ENCODE measurements at regions not wholly inside any gene's neighbourhood (a gene's known extent, or its start where the extent isn't known, plus 50 kb on each side); places are given as distances from the start of the nearest gene placed in this dataset.
"Not testable (repeated sequence)": the region's sequence is repeated elsewhere in the genome, so short reads cannot be mapped to it uniquely, and the experiment has no call there.

DNA sequence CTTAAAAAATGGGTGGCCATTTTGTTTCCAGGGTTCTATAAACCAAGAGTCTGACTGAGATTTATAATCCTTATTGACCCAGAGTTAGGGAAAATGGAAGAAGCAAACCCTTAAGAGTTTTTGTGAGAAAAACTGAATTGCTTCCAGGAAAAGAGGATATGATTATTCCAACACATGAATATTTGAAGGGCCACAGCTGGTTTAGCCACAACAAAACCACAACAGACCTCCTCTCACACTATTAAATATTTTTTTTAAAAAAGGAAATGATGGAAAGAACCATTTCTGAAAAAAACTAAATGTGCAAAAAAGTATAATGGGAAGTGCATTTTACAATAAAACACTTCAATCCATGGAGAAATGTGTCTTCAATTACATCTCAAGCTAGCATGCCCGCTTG, 182.7 kb downstream of the ETAA1 start:
- H3K4me3 ChIP-seq (ENCODE audit: low read depth, low read length) = no peak overlapping the region
- in situ Hi-C loops (cut with HindIII; ENCODE audit: low sequenced_read_pairs) = no loop called here
- TF ChIP-seq, protein P1, sequence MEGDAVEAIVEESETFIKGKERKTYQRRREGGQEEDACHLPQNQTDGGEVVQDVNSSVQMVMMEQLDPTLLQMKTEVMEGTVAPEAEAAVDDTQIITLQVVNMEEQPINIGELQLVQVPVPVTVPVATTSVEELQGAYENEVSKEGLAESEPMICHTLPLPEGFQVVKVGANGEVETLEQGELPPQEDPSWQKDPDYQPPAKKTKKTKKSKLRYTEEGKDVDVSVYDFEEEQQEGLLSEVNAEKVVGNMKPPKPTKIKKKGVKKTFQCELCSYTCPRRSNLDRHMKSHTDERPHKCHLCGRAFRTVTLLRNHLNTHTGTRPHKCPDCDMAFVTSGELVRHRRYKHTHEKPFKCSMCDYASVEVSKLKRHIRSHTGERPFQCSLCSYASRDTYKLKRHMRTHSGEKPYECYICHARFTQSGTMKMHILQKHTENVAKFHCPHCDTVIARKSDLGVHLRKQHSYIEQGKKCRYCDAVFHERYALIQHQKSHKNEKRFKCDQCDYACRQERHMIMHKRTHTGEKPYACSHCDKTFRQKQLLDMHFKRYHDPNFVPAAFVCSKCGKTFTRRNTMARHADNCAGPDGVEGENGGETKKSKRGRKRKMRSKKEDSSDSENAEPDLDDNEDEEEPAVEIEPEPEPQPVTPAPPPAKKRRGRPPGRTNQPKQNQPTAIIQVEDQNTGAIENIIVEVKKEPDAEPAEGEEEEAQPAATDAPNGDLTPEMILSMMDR (IDR thresholded peaks at IDR 0.05; ENCODE audit: low read depth, low read length, missing control alignments) = no peak
- DNase-seq (ENCODE audit: low read depth) = no peak

DNA sequence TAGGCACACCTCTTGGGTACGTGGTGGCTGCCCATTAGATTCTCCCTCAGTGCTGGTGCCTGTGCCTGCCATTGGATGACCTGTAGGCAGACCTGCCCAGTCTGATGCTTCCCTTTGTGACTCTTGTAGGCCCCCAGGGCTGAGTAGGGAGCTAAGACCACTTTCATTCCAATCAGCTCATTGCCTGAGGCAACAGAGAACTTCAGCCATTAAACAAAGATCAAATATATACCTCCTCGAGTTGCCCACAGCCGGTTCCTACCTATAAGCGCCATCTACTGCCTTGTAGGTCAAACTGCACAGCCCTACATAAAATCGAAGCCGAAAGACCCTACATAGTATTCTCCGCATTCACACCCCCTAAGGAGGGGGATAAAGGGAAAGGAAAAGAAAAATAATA, 184.6 kb downstream of the ETAA1 start:
- DNase-seq (ENCODE audit: low read depth) = no peak
- in situ Hi-C loops (cut with HindIII; ENCODE audit: low sequenced_read_pairs) = no loop called here
- TF ChIP-seq, protein P1 (IDR thresholded peaks at IDR 0.05; ENCODE audit: low read depth, low read length, missing control alignments) = no peak
- no peak overlapping the region for H3K4me3 ChIP-seq (ENCODE audit: low read depth, low read length)

DNA sequence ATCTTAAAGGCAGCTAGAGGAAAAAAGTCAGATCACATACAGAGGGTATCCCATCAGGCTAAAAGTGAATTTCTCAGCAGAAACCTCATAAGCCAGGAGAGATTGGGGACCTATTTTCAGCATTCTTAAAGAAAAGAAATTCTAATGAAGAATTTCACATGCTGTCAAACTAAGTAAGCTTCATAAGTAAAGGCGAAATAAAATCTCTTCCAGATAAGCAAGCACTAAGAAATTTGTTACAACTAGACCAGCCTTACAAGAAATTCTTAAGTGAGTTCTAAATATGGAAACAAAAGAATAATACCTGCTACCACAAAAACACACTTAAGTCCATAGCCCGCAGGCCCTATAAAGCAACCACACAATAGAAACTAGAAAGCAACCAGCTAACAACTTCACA, 186.1 kb downstream of the ETAA1 start:
- in situ Hi-C loops (cut with HindIII; ENCODE audit: low sequenced_read_pairs) = no loop called here
- TF ChIP-seq, protein P1 (IDR thresholded peaks at IDR 0.05; ENCODE audit: low read depth, low read length, missing control alignments) = no peak

DNA sequence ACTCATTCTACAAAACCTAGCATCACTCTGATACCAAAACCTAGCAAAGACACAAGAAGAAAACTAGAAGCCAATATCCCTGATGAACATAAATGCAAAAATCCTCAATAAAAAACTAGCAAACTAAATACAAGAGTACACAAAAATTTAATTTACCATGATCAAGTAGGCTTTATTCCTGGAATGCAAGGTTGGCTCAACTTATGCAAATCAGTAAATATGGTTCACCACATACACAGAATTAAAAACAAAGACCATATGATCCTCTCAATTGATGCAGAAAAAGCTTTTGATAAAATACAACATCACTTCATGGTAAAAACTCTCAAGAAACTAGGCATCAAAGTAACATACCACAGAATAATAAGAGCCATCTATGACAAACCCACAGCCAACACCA, 188.3 kb downstream of the ETAA1 start:
- H3K4me3 ChIP-seq (ENCODE audit: low read depth, low read length) = no peak overlapping the region
- no peak for DNase-seq (ENCODE audit: low read depth)

More for the DNA sequence above, 186.1 kb downstream of the ETAA1 start:
- no peak for DNase-seq (ENCODE audit: low read depth)
- H3K4me3 ChIP-seq (ENCODE audit: low read depth, low read length) = no peak overlapping the region

DNA sequence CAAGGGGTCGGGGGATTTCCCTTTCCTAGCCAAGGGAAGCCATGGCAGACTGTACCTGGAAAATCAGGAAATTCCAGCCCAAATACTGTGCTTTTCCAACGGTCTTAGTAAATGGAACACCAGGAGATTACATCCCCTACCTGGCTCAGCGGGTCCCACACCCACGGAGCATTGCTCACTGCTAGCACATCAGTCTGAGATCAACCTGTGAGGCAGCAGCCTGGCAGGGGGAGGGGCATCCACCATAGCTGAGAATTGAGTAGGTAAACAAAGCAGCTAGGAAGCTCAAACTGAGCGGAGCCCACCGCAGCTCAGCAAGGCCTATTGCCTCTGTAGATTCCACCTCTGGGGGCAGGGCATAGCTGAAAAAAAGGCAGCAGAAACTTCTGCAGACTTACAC, 192.0 kb downstream of the ETAA1 start:
- in situ Hi-C loops (cut with HindIII; ENCODE audit: low sequenced_read_pairs); H3K4me3 ChIP-seq (ENCODE audit: low read depth, low read length); DNase-seq (ENCODE audit: low read depth): not testable (repeated sequence)

More for the DNA sequence above, 188.3 kb downstream of the ETAA1 start:
- TF ChIP-seq, protein P1 (IDR thresholded peaks at IDR 0.05; ENCODE audit: low read depth, low read length, missing control alignments) = no peak
- in situ Hi-C loops (cut with HindIII; ENCODE audit: low sequenced_read_pairs) = no loop called here

DNA sequence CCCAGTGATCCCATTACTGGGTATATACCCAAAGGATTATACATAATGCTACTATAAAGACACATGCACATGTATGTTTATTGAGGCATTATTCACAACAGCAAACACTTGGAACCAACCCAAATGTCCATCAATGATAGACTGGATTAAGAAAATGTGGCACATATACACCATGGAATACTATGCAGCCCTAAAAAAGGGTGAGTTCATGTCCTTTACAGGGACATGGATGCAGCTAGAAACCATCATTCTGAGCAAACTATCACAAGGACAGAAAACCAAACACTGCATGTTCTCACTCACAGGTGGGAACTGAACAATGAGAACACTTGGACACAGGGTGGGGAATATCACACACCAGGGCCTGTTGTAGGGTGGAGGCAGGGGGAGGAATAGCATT, 197.4 kb downstream of the ETAA1 start:
- DNase-seq (ENCODE audit: low read depth); H3K4me3 ChIP-seq (ENCODE audit: low read depth, low read length); in situ Hi-C loops (cut with HindIII; ENCODE audit: low sequenced_read_pairs): not testable (repeated sequence)

DNA sequence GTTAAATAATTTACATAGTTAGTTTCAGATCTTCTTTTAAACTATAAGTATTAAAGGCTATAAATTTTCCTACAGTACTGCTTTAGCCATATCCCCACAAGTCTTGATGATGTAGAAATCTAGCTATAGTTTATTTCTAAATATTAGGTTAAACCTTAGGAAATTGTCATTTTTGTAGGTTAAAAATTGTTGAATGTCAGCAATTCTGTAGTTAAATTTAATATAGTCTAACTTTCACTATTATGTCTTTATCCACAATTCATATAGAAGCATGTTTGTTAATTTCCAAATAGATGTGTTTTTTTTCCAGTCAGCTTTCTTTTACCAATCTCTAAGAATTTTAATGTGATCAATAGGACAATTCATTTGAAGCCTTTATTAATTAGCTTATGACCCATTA, 199.7 kb downstream of the ETAA1 start:
- no peak for DNase-seq (ENCODE audit: low read depth)
- TF ChIP-seq, protein P1 (IDR thresholded peaks at IDR 0.05; ENCODE audit: low read depth, low read length, missing control alignments) = no peak
- in situ Hi-C loops (cut with HindIII; ENCODE audit: low sequenced_read_pairs) = no loop called here
- no peak overlapping the region for H3K4me3 ChIP-seq (ENCODE audit: low read depth, low read length)

DNA sequence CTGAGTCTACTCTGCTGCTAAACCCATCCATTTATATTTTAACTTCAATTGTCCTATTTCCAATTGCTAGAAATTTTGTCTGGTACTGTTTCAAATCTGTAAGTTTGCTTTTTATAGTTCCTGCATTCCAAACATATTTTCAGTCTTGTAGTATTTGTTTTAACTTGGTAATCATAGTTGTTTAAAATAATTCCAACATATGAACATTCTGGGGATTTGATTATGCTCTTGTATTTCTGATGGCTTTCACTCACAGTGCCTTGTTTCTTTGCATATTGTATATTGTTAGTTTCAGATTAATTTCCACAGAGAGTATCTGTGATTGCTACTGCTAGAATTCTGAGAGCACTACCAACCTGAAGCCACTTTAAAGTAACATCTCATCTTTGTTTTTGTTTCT, 202.4 kb downstream of the ETAA1 start:
- no peak overlapping the region for H3K4me3 ChIP-seq (ENCODE audit: low read depth, low read length)
- no peak for DNase-seq (ENCODE audit: low read depth)
- TF ChIP-seq, protein P1 (IDR thresholded peaks at IDR 0.05; ENCODE audit: low read depth, low read length, missing control alignments) = no peak
- in situ Hi-C loops (cut with HindIII; ENCODE audit: low sequenced_read_pairs) = no loop called here
